ENCODE measurements at regions not wholly inside any gene's neighbourhood (a gene's known extent, or its start where the extent isn't known, plus 50 kb on each side); places are given as distances from the start of the nearest gene placed in this dataset.

DNA sequence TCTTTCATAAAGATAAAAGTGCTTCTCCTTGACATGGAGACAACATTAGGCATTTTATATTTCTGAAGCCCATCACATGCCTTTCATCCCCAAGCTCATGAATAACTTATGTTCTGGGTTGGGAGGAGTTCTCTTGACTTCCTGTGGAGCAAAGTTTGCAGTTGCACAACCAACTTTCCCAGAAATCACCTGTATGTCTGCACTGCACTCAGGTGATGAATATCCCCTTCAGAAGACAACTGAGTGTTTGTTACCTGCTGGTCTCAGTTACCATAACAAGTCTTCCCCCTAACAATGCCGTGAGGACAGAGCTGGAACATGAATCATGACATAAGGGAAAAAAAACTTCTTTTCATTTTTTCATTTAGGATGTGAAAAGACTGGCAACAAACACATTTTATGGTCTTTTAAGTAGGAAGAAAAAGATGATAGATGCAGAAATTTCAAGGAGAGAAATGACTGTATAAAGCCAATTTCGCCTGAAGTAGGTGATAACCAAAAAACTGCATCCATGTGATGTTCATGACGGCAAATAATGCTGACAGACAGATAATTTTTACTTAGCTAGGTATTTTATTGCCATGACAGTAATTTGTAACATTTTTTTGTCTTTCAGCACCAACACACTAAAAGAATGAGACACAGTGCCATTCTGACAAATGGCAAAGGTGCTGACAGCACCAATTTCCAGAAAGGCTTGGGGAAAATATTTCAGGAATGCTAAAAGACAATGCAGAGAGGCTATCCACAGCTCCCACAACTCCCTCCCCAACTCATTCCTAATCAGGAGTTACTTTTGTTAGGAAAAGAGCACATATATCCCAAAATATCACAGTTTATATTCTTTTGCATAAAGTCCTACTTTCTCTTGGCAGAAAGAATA, 656.3 kb downstream of the PRELID2 start:
- TF ChIP-seq, protein P1, sequence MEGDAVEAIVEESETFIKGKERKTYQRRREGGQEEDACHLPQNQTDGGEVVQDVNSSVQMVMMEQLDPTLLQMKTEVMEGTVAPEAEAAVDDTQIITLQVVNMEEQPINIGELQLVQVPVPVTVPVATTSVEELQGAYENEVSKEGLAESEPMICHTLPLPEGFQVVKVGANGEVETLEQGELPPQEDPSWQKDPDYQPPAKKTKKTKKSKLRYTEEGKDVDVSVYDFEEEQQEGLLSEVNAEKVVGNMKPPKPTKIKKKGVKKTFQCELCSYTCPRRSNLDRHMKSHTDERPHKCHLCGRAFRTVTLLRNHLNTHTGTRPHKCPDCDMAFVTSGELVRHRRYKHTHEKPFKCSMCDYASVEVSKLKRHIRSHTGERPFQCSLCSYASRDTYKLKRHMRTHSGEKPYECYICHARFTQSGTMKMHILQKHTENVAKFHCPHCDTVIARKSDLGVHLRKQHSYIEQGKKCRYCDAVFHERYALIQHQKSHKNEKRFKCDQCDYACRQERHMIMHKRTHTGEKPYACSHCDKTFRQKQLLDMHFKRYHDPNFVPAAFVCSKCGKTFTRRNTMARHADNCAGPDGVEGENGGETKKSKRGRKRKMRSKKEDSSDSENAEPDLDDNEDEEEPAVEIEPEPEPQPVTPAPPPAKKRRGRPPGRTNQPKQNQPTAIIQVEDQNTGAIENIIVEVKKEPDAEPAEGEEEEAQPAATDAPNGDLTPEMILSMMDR (IDR thresholded peaks at IDR 0.05; ENCODE audit: low read length): no peak
- TF ChIP-seq EZH2 (IDR thresholded peaks at IDR 0.05; ENCODE audit: borderline replicate concordance, low read length): no peak

All from OCI-LY1 (cell line).